PC-9 (cell line): ENCODE measurements at regions not wholly inside any gene's neighbourhood (a gene's known extent, or its start where the extent isn't known, plus 50 kb on each side); places are given as distances from the start of the nearest gene placed in this dataset.
"Not testable (repeated sequence)": the region's sequence is repeated elsewhere in the genome, so short reads cannot be mapped to it uniquely, and the experiment has no call there.

Experiments
- BruUV-seq: library from RNA; stranded (reverse); fragments of 400-500 nt; replicated peaks from 2 replicates; lab custom pipeline; 2021; lab: Mats Ljungman, UMichigan
- CTCF ChIA-PET: fragments of 300-600 bp; sonication (Branson Sonifier 250); formaldehyde crosslinking; loops from one replicate; lab custom pipeline; 2022; ENCODE audit warnings: antibody characterized with exemption; lab: Charles Lee
- POLR2A ChIA-PET: fragments of 300-600 bp; sonication (Branson Sonifier 250); formaldehyde crosslinking; loops from one replicate; lab custom pipeline; 2022; ENCODE audit warnings: antibody characterized with exemption; ENCODE audit not compliant: unreplicated experiment; lab: Charles Lee
- DNase-seq, 2 experiments: peaks; one replicate each; pipeline versions ENCODE4 v3.0.0 to v3.0.0-alpha.2; 2015 to 2022; ENCODE audit warnings: mixed read lengths in 1 of 2
- H2AFZ ChIP-seq: fragments of 200-600 bp; sonication (generic); 2 replicates; pipeline ENCODE4 v1.8.1; 2017; ENCODE audit warnings: antibody characterized with exemption
- H3F3A ChIP-seq: fragments of 200-600 bp; sonication (generic); 2 replicates; pipeline ENCODE4 v1.8.1; 2017; ENCODE audit warnings: antibody characterized with exemption, mild to moderate bottlenecking, low read depth; ENCODE audit not compliant: insufficient read depth
- H3K27ac ChIP-seq: fragments of 200-600 bp; sonication (generic); 2 replicates; pipeline ENCODE4 v1.6.1; 2016; ENCODE audit warnings: mixed run types
- H3K27me3 ChIP-seq: fragments of 200-600 bp; sonication (generic); 2 replicates; pipeline ENCODE4 v1.6.1; 2016; ENCODE audit warnings: low read depth, mixed run types; ENCODE audit not compliant: insufficient read depth
- H3K36me3 ChIP-seq: fragments of 200-600 bp; sonication (generic); 2 replicates; pipeline ENCODE4 v1.6.1; 2016; ENCODE audit warnings: low read depth, mixed run types
- H3K4me1 ChIP-seq: fragments of 200-600 bp; sonication (generic); replicated peaks from 2 replicates; pipeline ENCODE4 v1.6.1; 2016; ENCODE audit warnings: mixed run types; ENCODE audit not compliant: insufficient read depth
- H3K4me2 ChIP-seq: fragments of 200-600 bp; sonication (generic); 2 replicates; pipeline ENCODE4 v1.6.1; 2017; ENCODE audit warnings: mixed run types
- H3K4me3 ChIP-seq: fragments of 200-600 bp; sonication (generic); 2 replicates; pipeline ENCODE4 v1.6.1; 2016; ENCODE audit warnings: mixed run types
- H3K79me2 ChIP-seq: fragments of 200-600 bp; sonication (generic); 2 replicates; pipeline ENCODE4 v1.6.1; 2017; ENCODE audit warnings: low read depth, mixed run types
- H3K9me2 ChIP-seq: fragments of 200-600 bp; sonication (generic); 2 replicates; pipeline ENCODE4 v1.8.1; 2017; ENCODE audit warnings: mild to moderate bottlenecking; ENCODE audit not compliant: insufficient read depth
- H3K9me3 ChIP-seq: fragments of 200-600 bp; sonication (generic); 2 replicates; pipeline ENCODE4 v1.8.1; 2016; ENCODE audit warnings: low read depth; ENCODE audit not compliant: insufficient read depth
- H4K20me1 ChIP-seq: fragments of 200-600 bp; sonication (generic); 2 replicates; pipeline ENCODE4 v1.8.1; 2017; ENCODE audit not compliant: insufficient read depth
- EZH2 ChIP-seq: fragments of 200-600 bp; sonication (generic); IDR thresholded peaks from 2 replicates; pipeline ENCODE4 v1.8.0; 2017; ENCODE audit warnings: antibody characterized with exemption, low read depth
- intact Hi-C: fragments of 100-400 bp; cut with micrococcal nuclease; formaldehyde crosslinking; loops from one replicate; pipeline ENCODE4 v1.10.0; 2022; ENCODE audit not compliant: unreplicated experiment
- TF ChIP-seq, protein P1 (sequence below): fragments of 200-600 bp; sonication (generic); conservative IDR thresholded peaks from 2 replicates; pipeline ENCODE4 v1.6.1; 2017; ENCODE audit warnings: mixed run types, antibody characterized with exemption, mild to moderate bottlenecking, moderate library complexity

DNA sequence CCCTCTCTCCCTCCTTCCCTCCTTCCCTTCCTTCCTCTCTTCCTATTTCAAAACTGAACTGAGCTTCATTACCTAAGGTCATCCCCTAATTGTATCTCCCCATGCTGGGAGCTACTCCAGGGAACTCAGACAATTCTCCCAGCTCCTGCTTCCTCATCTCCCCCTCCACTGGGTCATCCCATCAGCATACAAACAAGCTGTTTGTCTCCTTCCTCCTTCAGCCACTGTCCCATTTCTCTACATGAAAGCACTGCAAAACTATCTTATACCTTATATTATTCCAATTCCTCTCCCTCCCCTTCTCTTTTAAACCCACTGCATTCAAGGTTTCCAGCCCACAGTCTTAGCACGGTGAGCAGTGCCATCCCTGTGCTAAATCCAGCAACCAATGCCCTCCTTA lies 262.4 kb downstream of the AGTPBP1 start:
- no peaks in the 10 kb centered on the region for H3K36me3 ChIP-seq
- ChIA-PET CTCF (no interaction called here), POLR2A (no interaction called here)
- H3K4me3 ChIP-seq: no peak overlapping the region
- H3K27me3 ChIP-seq: peaks cover 58% of the 10 kb centered on the region
- no peaks in the 10 kb centered on the region for H3K79me2 ChIP-seq
- no peaks in the 10 kb centered on the region for H3K4me1 ChIP-seq
- no peak overlapping the region for H3K27ac ChIP-seq
- no peak for DNase-seq
- no peaks in the 10 kb centered on the region for H4K20me1 ChIP-seq
- BruUV-seq: no TSS peak
- H3K9me3 ChIP-seq: no peaks in the 10 kb centered on the region
- H3F3A ChIP-seq: no peaks in the 10 kb centered on the region
- H3K9me2 ChIP-seq: no peaks in the 10 kb centered on the region
- no peak overlapping the region for H3K4me2 ChIP-seq
- intact Hi-C loops: no loop called here
- no peak for TF ChIP-seq EZH2
- TF ChIP-seq, protein P1, sequence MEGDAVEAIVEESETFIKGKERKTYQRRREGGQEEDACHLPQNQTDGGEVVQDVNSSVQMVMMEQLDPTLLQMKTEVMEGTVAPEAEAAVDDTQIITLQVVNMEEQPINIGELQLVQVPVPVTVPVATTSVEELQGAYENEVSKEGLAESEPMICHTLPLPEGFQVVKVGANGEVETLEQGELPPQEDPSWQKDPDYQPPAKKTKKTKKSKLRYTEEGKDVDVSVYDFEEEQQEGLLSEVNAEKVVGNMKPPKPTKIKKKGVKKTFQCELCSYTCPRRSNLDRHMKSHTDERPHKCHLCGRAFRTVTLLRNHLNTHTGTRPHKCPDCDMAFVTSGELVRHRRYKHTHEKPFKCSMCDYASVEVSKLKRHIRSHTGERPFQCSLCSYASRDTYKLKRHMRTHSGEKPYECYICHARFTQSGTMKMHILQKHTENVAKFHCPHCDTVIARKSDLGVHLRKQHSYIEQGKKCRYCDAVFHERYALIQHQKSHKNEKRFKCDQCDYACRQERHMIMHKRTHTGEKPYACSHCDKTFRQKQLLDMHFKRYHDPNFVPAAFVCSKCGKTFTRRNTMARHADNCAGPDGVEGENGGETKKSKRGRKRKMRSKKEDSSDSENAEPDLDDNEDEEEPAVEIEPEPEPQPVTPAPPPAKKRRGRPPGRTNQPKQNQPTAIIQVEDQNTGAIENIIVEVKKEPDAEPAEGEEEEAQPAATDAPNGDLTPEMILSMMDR: no peak
- H2AFZ ChIP-seq: no peak overlapping the region

- H3K9me2 ChIP-seq: no peaks in the 10 kb centered on the region
- no peak overlapping the region for H3K27ac ChIP-seq
- peaks cover 54% of the 10 kb centered on the region for H3K27me3 ChIP-seq
- H3K36me3 ChIP-seq: no peaks in the 10 kb centered on the region
- no peaks in the 10 kb centered on the region for H3K79me2 ChIP-seq
- no peaks in the 10 kb centered on the region for H3K4me1 ChIP-seq
- POLR2A ChIA-PET: no interaction called here
- no peak for DNase-seq
- H4K20me1 ChIP-seq: no peaks in the 10 kb centered on the region
- BruUV-seq: no TSS peak
- no peak for TF ChIP-seq EZH2
- TF ChIP-seq, protein P1: no peak
- no peak overlapping the region for H3K4me3 ChIP-seq
- H3K9me3 ChIP-seq: no peaks in the 10 kb centered on the region
- H2AFZ ChIP-seq: no peak overlapping the region
- H3F3A ChIP-seq: no peaks in the 10 kb centered on the region
- H3K4me2 ChIP-seq: no peak overlapping the region
- intact Hi-C loops: no loop called here
- CTCF ChIA-PET: interaction anchor here (0.5 kb wide), 1 partner anchor 14 kb away, joined by 3 read pairs; no protein-coding TSS in a partner anchor
Observed at GRCh38 chr9:85478847-85479246, 262.9 kb downstream of the AGTPBP1 start.

- H4K20me1 ChIP-seq, H3K27ac ChIP-seq, H3K79me2 ChIP-seq, H2AFZ ChIP-seq, CTCF ChIA-PET, H3K4me2 ChIP-seq, POLR2A ChIA-PET, H3K9me3 ChIP-seq, H3F3A ChIP-seq, H3K4me3 ChIP-seq, DNase-seq, H3K4me1 ChIP-seq, intact Hi-C loops, H3K36me3 ChIP-seq, BruUV-seq, H3K9me2 ChIP-seq: not testable (repeated sequence)
- peaks cover 17% of the 10 kb centered on the region for H3K27me3 ChIP-seq
Observed at GRCh38 chr9:85474896-85475295, 266.9 kb downstream of the AGTPBP1 start.

- H3F3A ChIP-seq: no peaks in the 10 kb centered on the region
- no peak overlapping the region for H3K27ac ChIP-seq
- TF ChIP-seq, protein P1: no peak
- TF ChIP-seq EZH2: no peak
- ChIA-PET CTCF (no interaction called here), POLR2A (no interaction called here)
- H4K20me1 ChIP-seq: no peaks in the 10 kb centered on the region
- no peak overlapping the region for H2AFZ ChIP-seq
- DNase-seq: no peak
- no peaks in the 10 kb centered on the region for H3K4me1 ChIP-seq
- H3K9me2 ChIP-seq: no peaks in the 10 kb centered on the region
- H3K27me3 ChIP-seq: peaks cover 22% of the 10 kb centered on the region
- H3K36me3 ChIP-seq: no peaks in the 10 kb centered on the region
- H3K79me2 ChIP-seq: no peaks in the 10 kb centered on the region
- H3K9me3 ChIP-seq: no peaks in the 10 kb centered on the region
- H3K4me2 ChIP-seq: no peak overlapping the region
- intact Hi-C loops: no loop called here
- no peak overlapping the region for H3K4me3 ChIP-seq
- BruUV-seq: no TSS peak
Observed at GRCh38 chr9:85471791-85472190, 270.0 kb downstream of the AGTPBP1 start.
